HEK293T (cell line): ENCODE measurements at regions not wholly inside any gene's neighbourhood (a gene's known extent, or its start where the extent isn't known, plus 50 kb on each side); places are given as distances from the start of the nearest gene placed in this dataset.
"Not testable (repeated sequence)": the region's sequence is repeated elsewhere in the genome, so short reads cannot be mapped to it uniquely, and the experiment has no call there.

Source experiments
- CTCF ChIA-PET: fragments of 350-600 bp; formaldehyde crosslinking; extraction: SDS; loops from one replicate; lab custom pipeline; 2021; ENCODE audit warnings: antibody characterized with exemption, inconsistent platforms; lab: Yijun Ruan, JAX
- POLR2A ChIA-PET: fragments of 350-600 bp; formaldehyde crosslinking; extraction: SDS; loops from one replicate; lab custom pipeline; 2020; ENCODE audit warnings: antibody characterized with exemption, inconsistent platforms; lab: Yijun Ruan, JAX
- DNase-seq: peaks from one replicate; pipeline ENCODE4 v3.0.0; 2012; ENCODE audit warnings: mixed read lengths; ENCODE audit errors: extremely low spot score
- ARNT ChIP-seq: fragments of 450-650 bp; IDR thresholded peaks from 2 replicates; pipeline ENCODE4 v1.6.1; 2017; ENCODE audit warnings: mild to moderate bottlenecking
- BHLHE40 ChIP-seq: fragments of 450-650 bp; IDR thresholded peaks from 2 replicates; pipeline ENCODE4 v1.6.1; 2016; ENCODE audit warnings: mild to moderate bottlenecking, moderate library complexity, borderline replicate concordance
- CTBP1 ChIP-seq: fragments of 450-650 bp; IDR thresholded peaks from 2 replicates; pipeline ENCODE4 v1.6.1; 2016; ENCODE audit warnings: borderline replicate concordance
- ELF4 ChIP-seq: fragments of 450-650 bp; IDR thresholded peaks from 2 replicates; pipeline ENCODE4 v1.6.1; 2017; ENCODE audit warnings: antibody characterized with exemption
- FOXA1 ChIP-seq: fragments of 450-650 bp; IDR thresholded peaks from 2 replicates; pipeline ENCODE4 v1.6.1; 2016; ENCODE audit warnings: mild to moderate bottlenecking
- FOXK2 ChIP-seq: fragments of 450-650 bp; IDR thresholded peaks from 2 replicates; pipeline ENCODE4 v1.6.1; 2016; ENCODE audit warnings: mild to moderate bottlenecking
- FOXM1 ChIP-seq: fragments of 450-650 bp; IDR thresholded peaks from 2 replicates; pipeline ENCODE4 v1.6.1; 2017; ENCODE audit warnings: mild to moderate bottlenecking, borderline replicate concordance
- HDGF ChIP-seq: fragments of 450-650 bp; IDR thresholded peaks from 2 replicates; pipeline ENCODE4 v1.6.1; 2017; ENCODE audit warnings: antibody characterized with exemption, borderline replicate concordance
- L3MBTL2 ChIP-seq: fragments of 450-650 bp; conservative IDR thresholded peaks from 2 replicates; pipeline ENCODE4 v1.6.1; 2016; ENCODE audit warnings: mild to moderate bottlenecking
- LEF1 ChIP-seq: fragments of 450-650 bp; IDR thresholded peaks from 2 replicates; pipeline ENCODE4 v1.6.1; 2017; ENCODE audit warnings: mild to moderate bottlenecking, borderline replicate concordance
- NFRKB ChIP-seq: fragments of 450-650 bp; IDR thresholded peaks from 2 replicates; pipeline ENCODE4 v1.6.1; 2016; ENCODE audit warnings: mild to moderate bottlenecking, moderate library complexity
- PKNOX1 ChIP-seq: fragments of 450-650 bp; IDR thresholded peaks from 2 replicates; pipeline ENCODE4 v1.6.1; 2016
- SP1 ChIP-seq: fragments of 450-650 bp; IDR thresholded peaks from 2 replicates; pipeline ENCODE4 v1.6.1; 2017
- SUZ12 ChIP-seq: fragments of 450-650 bp; IDR thresholded peaks from 2 replicates; pipeline ENCODE4 v1.6.1; 2016; ENCODE audit warnings: mild to moderate bottlenecking
- TARDBP ChIP-seq: fragments of 450-650 bp; IDR thresholded peaks from 2 replicates; pipeline ENCODE4 v1.6.1; 2016
- ZNF384 ChIP-seq: fragments of 450-650 bp; IDR thresholded peaks from 2 replicates; pipeline ENCODE4 v1.6.1; 2016

- ChIA-PET CTCF (no interaction called here), POLR2A (no interaction called here)
- DNase-seq, result no peak
- TF ChIP-seq ARNT (no peak), FOXK2 (no peak), L3MBTL2 (no peak), ELF4 (no peak), PKNOX1 (no peak), LEF1 (no peak), CTBP1 (no peak), SP1 (no peak), TARDBP (no peak), NFRKB (no peak), BHLHE40 (no peak), SUZ12 (no peak), ZNF384 (no peak), FOXM1 (no peak), HDGF (no peak), FOXA1 (no peak)
These were observed 170.6 kb upstream of the MEIS1 start for GRCh38 chr2:66264354-66264753.

- ChIA-PET POLR2A (no interaction called here), CTCF (no interaction called here)
- DNase-seq, result no peak
- no peak for TF ChIP-seq PKNOX1
- TF ChIP-seq CTBP1, result no peak
- no peak for TF ChIP-seq L3MBTL2
- no peak for TF ChIP-seq SP1
These were observed 179.1 kb upstream of the MEIS1 start for GRCh38 chr2:66255867-66256266.

DNA sequence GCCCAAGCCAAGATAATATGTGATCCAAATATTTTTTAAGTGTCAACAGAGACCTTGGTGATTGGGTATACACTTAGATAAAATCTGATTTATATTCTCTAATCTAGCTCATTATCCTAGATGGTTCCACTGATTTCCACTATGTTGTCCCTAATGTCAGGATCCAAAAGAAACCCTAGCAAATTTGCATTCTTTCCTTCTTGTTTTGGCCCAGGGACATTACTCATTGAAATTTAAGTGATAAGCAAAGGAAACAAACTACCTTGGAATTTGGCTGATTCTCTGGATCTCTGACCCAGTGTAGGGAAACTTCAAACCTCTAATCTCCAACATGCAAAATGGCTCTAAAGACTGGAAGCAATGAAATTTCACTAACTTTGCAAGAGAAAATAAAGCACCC is 179.8 kb upstream of the MEIS1 start:
- CTCF ChIA-PET, result no interaction called here
- TF ChIP-seq BHLHE40 (no peak), L3MBTL2 (no peak), TARDBP (no peak), HDGF (no peak), ELF4 (no peak), FOXA1 (no peak)
- no peak for DNase-seq
- POLR2A ChIA-PET, result no interaction called here

- ChIA-PET POLR2A (no interaction called here), CTCF (no interaction called here)
- TF ChIP-seq SP1 (no peak), FOXA1 (no peak), LEF1 (no peak), ARNT (no peak), ZNF384 (no peak), PKNOX1 (no peak), HDGF (no peak), SUZ12 (no peak), TARDBP (no peak), CTBP1 (no peak), BHLHE40 (no peak), ELF4 (no peak), L3MBTL2 (no peak), NFRKB (no peak), FOXK2 (no peak)
- DNase-seq, result no peak
These were observed 181.9 kb upstream of the MEIS1 start for GRCh38 chr2:66253066-66253465.

GRCh38 chr2:66252109-66252508 is 182.8 kb upstream of the MEIS1 start:
- ChIA-PET CTCF (no interaction called here), POLR2A (no interaction called here)
- no peak for TF ChIP-seq NFRKB
- TF ChIP-seq HDGF, result no peak
- TF ChIP-seq L3MBTL2, result no peak
- TF ChIP-seq BHLHE40, result no peak
- no peak for TF ChIP-seq FOXK2
- no peak for TF ChIP-seq LEF1
- no peak for TF ChIP-seq SP1
- DNase-seq, result no peak

DNA sequence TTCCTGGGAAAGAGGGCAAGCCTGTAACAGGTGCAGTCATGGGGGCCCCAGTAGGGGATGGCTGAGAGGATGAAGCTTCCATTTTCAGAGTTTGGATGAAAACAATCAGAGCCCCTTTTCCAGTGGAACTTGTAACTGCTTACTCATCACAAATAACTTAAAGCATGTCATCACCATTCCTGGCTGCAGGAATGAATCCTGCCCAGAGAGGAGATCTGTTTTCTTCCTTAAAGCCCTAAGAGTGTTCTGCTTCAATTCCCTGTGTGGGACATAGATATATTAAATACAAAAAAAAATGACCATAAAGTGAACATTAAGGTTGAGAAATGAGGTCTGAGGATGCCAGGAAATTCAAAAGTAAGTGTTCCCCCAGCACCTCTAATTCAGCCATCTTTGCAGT is 183.4 kb upstream of the MEIS1 start:
- CTCF ChIA-PET, result no interaction called here
- TF ChIP-seq LEF1, result no peak
- no peak for TF ChIP-seq NFRKB
- TF ChIP-seq FOXA1, result no peak
- no peak for TF ChIP-seq CTBP1
- TF ChIP-seq SUZ12, result no peak
- no peak for TF ChIP-seq FOXM1
- TF ChIP-seq HDGF, result no peak
- TF ChIP-seq ARNT, result no peak
- no peak for TF ChIP-seq L3MBTL2
- TF ChIP-seq ELF4, result no peak
- TF ChIP-seq SP1, result no peak
- no peak for TF ChIP-seq ZNF384
- no peak for TF ChIP-seq FOXK2
- TF ChIP-seq BHLHE40, result no peak
- TF ChIP-seq TARDBP, result no peak
- TF ChIP-seq PKNOX1, result no peak
- DNase-seq, result no peak
- POLR2A ChIA-PET, result no interaction called here

DNA sequence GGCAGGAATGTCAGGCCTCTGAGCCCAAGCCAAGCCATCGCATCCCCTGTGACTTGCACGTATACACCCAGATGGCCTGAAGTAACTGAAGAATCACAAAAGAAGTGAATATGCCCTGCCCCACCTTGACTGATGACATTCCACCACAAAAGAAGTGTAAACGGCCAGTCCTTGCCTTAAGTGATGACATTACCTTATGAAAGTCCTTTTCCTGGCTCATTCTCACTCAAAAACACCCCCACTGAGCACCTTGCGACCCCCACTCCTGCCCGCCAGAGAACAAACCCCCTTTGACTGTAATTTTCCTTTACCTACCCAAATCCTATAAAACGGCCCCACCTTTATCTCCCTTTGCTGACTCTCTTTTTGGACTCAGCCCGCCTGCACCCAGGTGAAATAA is 185.8 kb upstream of the MEIS1 start:
- DNase-seq, POLR2A ChIA-PET: not testable (repeated sequence)

DNA sequence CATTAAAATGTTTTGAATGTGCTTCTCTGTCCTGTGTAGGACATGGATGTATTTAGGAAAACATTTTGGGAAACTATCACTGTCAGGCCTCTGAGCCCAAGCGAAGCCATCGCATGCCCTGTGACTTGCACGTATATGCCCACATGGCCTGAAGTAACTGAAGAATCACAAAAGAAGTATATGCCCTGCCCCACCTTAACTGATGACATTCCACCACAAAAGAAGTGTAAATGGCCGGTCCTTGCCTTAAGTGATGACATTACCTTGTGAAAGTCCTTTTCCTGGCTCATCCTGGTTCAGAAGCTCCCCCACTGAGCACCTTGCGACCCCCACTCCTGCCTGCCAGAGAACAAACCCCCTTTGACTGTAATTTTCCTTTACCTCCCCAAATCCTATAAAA is 191.1 kb upstream of the MEIS1 start:
- DNase-seq, CTCF ChIA-PET, POLR2A ChIA-PET: not testable (repeated sequence)

More for the DNA sequence above, 185.8 kb upstream of the MEIS1 start:
- CTCF ChIA-PET, result not testable (repeated sequence)

DNA sequence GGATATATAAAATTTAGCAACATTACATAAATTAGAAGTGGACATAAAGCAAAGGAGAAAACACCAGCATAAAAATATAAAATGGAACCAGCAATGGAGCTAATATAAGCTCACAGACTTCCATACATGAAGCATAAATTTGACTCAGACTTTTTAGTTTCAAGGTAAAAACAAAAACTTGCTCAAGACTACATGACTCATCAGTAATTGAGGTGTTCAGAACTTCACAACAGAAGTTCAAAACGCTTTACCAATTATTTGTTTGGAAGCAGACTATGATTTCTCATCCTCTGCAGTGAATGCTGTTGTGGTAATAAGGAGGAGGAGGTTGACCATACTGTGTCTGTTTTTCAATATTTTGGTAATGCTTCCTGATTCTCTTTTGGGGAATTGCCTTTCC is 192.0 kb upstream of the MEIS1 start:
- DNase-seq, CTCF ChIA-PET, POLR2A ChIA-PET: not testable (repeated sequence)
